NCI-H1048 (cell line): ENCODE measurements at regions not wholly inside any gene's neighbourhood (a gene's known extent, or its start where the extent isn't known, plus 50 kb on each side); places are given as distances from the start of the nearest gene placed in this dataset.
A peak's percentile ranks its signal among the peaks of the same experiment; 100 is the strongest.

Experiments
- DNase-seq: peaks from one replicate; lab custom pipeline; 2025; lab: John Stamatoyannopoulos, UW

GRCh38 chr11:129590753-129591475 lies 215.3 kb downstream of the BARX2 start:
- DNase-seq = no peak

- DNase-seq = no peak
Observed at GRCh38 chr11:129591527-129591926, 215.9 kb downstream of the BARX2 start.

DNA sequence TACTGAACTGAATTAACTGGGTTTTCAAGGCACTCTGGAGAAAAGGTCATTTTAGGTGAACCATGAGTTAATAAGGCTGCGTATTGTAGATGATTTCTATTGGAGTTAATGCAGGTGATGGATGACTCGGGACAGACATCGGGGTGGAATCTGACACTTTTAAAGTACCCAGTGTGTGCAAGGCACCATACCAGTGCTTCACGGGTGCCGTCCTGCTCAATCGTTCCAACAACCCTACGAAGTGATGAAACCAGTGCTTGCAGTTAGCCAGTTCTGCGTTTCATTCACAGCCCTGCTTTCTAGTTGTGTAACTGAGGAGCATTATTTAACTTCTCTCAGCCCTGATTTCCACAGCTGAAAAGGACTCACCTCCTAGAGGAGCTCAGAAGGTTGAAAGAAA lies 216.5 kb downstream of the BARX2 start:
- DNase-seq = no peak

DNA sequence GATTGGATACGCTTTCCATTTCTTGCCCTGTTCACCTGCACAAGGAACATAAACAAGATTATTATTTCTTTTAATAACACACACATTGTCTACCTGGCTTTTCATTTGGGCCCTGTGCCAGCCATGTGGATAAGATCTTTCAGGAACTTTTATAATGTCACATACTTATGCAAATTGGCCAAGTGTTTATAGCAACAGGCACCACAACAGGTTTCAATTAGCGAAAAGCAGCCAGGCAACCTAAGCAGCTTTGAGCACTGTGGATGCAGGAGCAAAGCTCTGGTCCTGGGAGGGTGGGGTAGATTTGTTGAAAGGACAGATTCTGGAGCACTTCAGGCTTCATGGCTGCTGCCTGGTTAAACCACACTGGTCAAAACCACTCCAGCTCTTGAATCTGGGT lies 217.4 kb downstream of the BARX2 start:
- peak; percentile 92 for DNase-seq

- DNase-seq = no peak
Observed at GRCh38 chr11:129595038-129595962, 219.7 kb downstream of the BARX2 start.

DNA sequence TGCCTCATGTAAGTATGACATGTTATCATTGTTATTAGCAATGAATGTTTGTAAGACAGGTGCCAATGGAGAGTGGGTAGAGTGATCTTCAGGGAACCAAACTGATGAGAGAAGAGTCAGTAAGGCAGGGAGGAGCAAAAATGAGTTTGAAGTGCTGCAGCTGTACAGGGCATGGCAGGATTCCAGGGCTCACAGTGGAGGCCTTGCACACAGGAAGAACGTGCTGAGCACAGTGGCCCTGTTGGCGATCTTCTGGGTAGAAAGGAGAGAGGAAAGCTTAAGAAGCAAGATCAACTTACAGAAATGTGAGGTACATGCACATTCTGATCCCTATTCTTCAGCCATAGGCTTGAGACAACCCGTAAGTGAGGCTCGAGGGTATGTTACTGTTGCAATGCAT lies 219.3 kb upstream of the TMEM45B start:
- no peak for DNase-seq

DNA sequence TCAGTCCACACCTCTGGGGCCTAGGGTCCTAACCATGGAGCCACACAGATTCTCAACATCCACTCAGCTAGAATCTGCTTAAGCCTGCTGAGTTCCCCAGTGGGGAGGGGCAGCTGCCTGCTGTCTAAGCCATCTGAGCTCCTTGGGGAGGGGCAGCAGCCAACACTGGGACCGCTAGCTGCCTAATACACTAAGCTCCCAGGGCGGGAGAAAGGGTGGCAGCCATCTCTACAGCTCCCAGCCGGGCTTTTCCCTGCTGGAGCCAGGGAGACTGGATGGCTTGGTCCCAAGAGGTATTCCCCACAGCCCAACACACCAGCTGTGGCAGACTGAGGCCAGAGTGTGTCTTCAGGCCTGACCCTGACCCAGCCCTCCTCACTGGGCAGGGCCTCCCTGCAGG lies 217.3 kb upstream of the TMEM45B start:
- no peak for DNase-seq

GRCh38 chr11:129605815-129606214 lies 209.8 kb upstream of the TMEM45B start:
- no peak for DNase-seq

DNA sequence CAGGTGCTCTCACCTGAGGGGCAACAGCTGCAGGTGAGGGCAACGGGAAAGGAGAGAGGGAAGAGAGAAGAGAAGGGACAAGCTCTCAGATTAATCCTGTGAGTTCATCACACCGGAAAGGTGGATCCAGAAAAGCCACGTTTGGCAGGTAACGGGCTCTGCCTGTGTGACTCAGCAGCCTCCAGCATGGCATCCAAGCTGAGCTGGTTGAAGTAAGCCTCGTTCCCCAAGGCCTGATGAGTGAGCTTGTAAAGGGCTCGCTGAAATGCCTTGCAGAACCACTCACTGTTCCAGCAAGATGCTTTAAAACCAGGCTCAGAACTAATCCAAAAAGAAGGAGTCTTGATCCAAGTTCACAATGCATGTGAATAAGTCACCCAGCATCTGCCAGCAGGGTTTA lies 206.9 kb upstream of the TMEM45B start:
- no peak for DNase-seq

DNA sequence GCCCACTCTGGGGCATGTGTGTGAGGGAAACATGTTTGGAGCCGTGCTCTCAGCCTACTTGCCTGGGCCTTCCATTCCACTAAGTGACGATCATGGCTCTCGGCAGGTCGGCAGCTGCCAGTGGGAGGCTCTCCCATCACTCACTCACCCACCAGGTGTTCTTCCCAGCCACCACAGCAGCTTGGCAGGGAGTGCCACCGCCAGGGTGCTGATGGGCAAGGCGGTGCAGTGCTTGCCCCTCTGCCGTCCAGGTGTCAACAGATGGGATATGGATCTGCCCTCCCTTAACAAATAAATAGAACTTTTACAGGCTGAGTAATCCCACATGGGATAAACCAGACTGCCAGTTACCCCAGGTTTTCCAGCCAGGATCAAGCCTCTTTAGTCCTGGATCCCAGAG lies 205.5 kb upstream of the TMEM45B start:
- DNase-seq = no peak

GRCh38 chr11:129610545-129610944 lies 205.1 kb upstream of the TMEM45B start:
- no peak for DNase-seq

GRCh38 chr11:129611661-129612446 lies 203.8 kb upstream of the TMEM45B start:
- DNase-seq = no peak

GRCh38 chr11:129612447-129612961 lies 203.1 kb upstream of the TMEM45B start:
- peak; percentile 51 for DNase-seq

GRCh38 chr11:129613071-129613470 lies 202.6 kb upstream of the TMEM45B start:
- DNase-seq = no peak

DNA sequence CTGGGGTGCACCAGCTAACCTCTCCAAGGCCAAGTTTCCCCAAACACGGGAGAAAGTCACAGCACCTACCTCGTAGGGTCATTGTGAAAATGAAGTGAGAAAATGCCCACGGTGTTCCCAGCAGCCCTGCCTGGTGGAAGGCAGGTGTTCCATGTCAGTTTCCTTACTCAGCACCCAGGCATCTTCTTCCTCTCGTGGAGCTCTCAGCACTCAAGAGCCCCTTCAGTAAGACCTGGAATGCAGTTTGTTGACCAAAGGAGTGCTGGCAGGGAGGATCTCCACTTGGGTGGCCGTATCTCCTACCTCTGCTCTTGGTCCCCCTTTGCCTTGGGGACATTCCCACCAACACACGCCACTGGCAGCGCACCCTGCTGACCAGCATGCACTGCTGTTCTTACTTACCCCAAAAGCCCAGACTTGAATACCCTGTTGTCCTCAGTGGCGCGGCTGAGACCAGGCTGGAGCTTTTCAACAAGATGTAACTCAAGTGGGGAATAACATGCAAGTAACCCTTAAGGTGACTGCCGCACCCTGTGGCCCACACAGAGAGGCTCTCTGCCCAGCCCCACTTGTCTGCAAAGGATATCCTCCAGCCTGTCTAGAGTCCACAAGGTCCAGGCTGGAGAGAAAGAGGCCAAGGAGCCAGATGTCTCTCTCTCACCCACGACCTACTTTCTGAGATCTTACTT lies 201.2 kb upstream of the TMEM45B start:
- no peak for DNase-seq

DNA sequence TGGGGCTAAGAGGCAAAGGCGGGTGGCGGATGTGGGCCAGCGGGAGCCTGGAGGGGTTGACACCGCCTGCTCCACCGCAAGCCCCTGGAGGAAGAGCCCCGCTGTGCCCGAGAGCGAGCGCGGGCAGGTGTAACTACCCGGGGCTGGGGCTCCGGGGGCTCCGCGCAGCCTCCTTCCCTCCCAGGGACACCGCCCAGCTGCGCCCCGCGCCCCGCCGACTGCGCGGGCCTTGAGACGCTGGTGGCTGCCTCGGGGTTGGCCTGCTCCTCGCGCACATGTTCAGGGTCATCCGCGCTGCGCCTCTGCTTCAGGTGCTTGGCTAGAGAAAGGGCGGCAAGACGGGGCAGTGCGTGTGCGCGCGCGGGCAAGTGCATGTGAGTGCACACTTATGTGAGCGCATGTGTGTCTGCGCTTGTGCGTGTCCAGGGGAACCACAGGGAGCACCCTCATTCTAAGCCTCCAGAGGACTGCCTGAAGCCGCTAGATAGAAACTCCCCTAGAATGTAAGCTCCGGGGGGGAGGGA lies 197.5 kb upstream of the TMEM45B start:
- DNase-seq = no peak

DNA sequence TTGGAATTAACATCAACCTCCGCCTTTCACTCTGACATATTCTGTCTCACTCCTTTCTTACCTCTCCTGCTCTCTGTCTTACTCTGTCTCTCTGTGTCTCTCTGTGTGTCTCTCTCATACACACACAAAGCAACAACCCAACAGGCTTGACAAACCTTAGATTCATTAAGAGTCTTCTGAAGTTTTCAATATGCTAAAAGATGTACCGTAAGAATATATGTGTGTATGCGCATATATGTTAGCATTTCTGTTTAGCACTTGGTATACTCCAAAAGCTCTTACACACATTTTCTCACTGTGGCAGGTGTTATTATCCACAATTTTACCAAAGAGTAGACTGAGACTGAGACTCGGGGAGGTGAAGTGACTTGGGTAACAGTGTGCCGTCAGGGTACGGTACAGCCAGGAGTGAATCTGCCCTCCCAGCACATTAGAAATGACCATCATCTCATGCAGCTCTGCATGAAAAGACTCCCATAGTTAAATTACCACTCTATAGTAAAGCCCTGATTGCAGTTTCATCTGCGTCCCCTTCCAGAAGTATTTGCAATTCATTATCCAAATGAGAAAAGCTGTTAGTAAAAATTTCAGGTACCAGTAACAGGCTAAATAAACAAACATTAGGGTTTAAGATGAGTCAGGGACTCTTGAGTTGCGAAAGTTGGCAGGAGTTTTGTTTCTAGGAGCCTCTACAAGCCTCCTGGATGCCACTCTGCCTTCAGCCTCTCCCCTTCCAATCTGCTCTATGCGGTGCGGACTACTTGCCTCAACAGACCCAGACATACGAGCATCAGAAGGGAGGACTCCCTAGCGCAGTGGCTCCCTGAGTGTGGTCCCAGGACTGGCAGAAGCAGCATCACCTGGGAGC lies 195.2 kb upstream of the TMEM45B start:
- DNase-seq = no peak

GRCh38 chr11:129625930-129626329 lies 189.7 kb upstream of the TMEM45B start:
- no peak for DNase-seq

GRCh38 chr11:129631201-129631600 lies 184.4 kb upstream of the TMEM45B start:
- no peak for DNase-seq

DNA sequence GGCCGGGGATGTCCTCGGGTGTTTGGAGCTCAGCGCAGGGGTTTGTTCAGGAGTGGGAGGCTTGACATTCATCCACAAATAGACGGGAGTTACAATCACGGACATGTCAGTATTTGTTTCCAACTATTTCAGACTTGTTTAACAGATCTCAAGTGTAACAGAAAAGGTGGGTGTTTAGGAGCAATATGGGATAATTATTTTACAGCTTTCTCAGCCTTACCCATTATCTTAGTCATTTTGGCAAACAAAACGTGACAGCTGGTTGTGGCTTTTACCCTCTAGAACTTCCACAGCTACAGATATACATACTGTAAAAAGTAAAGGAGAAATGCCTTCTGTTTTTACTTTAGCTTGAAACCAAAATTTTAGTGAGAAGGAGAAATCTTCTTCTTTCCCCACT lies 178.7 kb upstream of the TMEM45B start:
- DNase-seq = no peak
